Tibial artery (tissue), 4 donors: ENCODE measurements at regions not wholly inside any gene's neighbourhood (a gene's known extent, or its start where the extent isn't known, plus 50 kb on each side); places are given as distances from the start of the nearest gene placed in this dataset.

ENCODE experiments used
- DNase-seq, 2 donors: peaks; one replicate each; pipeline ENCODE4 v3.0.0-alpha.2; 2019
- H3K27ac ChIP-seq, 2 donors: fragments of 200-600 bp; sonication (generic) in 1 of 2; 1 replicate in 1 of 2; 2 replicates in 1 of 2; pipeline ENCODE4 v1.5.1; 2018 to 2019; ENCODE audit warnings: mild to moderate bottlenecking in 1 of 2
- H3K27me3 ChIP-seq, 2 donors: fragments of 200-600 bp; sonication (generic) in 1 of 2; one replicate each; pipeline versions ENCODE4 v1.5.1 to v1.6.0; 2016 to 2019
- H3K36me3 ChIP-seq, 3 donors: fragments of 200-600 bp; sonication (generic) in 2 of 3; one replicate each; pipeline ENCODE4 v1.5.1; 2016 to 2019; ENCODE audit warnings: mild to moderate bottlenecking in 2 of 3
- H3K4me1 ChIP-seq, 4 donors: fragments of 200-600 bp; sonication (generic) in 2 of 4; 1 replicate in 3 of 4; 2 replicates in 1 of 4; pipeline ENCODE4 v1.5.1; 2016 to 2019
- H3K4me3 ChIP-seq, 2 donors: fragments of 200-600 bp; sonication (generic) in 1 of 2; 1 replicate in 1 of 2; 2 replicates in 1 of 2; pipeline ENCODE4 v1.5.1; 2018 to 2019; ENCODE audit warnings: mild to moderate bottlenecking in 2 of 2
- H3K9me3 ChIP-seq, 3 donors: fragments of 200-600 bp; sonication (generic) in 1 of 3; one replicate each; pipeline ENCODE4 v1.5.1; 2016 to 2019
- CTCF ChIP-seq, 2 experiments: fragments of 200-600 bp in 1 of 2; fragments of 450-650 bp in 1 of 2; IDR thresholded peaks; one replicate each; pipeline ENCODE4 v1.5.1; 2017 to 2019; ENCODE audit warnings: antibody characterized with exemption in 2 of 2, mild to moderate bottlenecking in 1 of 2, moderate library complexity in 1 of 2
- intact Hi-C: fragments of 100-400 bp; cut with DNase I; formaldehyde crosslinking; loops from one replicate; pipeline ENCODE4 v1.15.0; 2023; ENCODE audit warnings: low total_unique reads

DNA sequence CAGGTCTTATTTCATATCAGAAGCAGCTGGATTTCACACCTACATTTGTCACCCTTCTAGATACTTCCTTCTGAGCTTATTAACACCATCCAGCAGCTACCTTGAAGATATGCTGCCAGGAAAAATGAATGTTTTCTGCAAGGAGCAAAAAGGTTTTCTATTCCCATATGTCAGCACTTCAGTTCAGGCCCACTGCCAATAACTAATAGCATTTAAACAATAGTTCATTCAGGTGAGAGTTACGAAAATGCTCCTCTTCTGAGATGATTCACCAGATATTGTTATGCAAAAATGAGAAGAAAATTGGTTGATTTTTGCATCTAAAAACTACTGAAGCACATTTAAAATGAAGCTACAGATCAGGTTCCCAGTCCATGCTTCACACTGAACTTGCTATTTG lies 56.4 kb upstream of the ISL1 start:
- DNase-seq = no peak
- Histone ChIP-seq H3K4me1 (no peaks in the 10 kb centered on the region), H3K9me3 (no peaks in the 10 kb centered on the region), H3K27ac (no peak overlapping the region), H3K36me3 (no peaks in the 10 kb centered on the region), H3K4me3 (no peak overlapping the region), H3K27me3 (no peaks in the 10 kb centered on the region)
- no peak for TF ChIP-seq CTCF (IDR thresholded peaks at IDR 0.05)
- intact Hi-C loops = no loop called here
